Fibroblast of pulmonary artery (primary cell): ENCODE measurements at regions not wholly inside any gene's neighbourhood (a gene's known extent, or its start where the extent isn't known, plus 50 kb on each side); places are given as distances from the start of the nearest gene placed in this dataset.

Source experiments
- DNase-seq: peaks from one replicate; pipeline ENCODE4 v3.0.0-alpha.2; 2010; ENCODE audit warnings: low read depth
- H3K4me3 ChIP-seq: replicated peaks from 2 replicates; pipeline ENCODE4 v1.5.1; 2011; ENCODE audit warnings: low read depth, mild to moderate bottlenecking, control low read depth, low read length, moderate library complexity
- CTCF ChIP-seq: IDR thresholded peaks from 2 replicates; pipeline ENCODE4 v1.5.1; 2011; ENCODE audit warnings: mild to moderate bottlenecking, control low read depth, low read length, inconsistent platforms; ENCODE audit errors: missing control alignments

GRCh38 chr10:92747066-92747465, 57.3 kb downstream of the HHEX start:
- no peak overlapping the region for H3K4me3 ChIP-seq
- no peak for DNase-seq
- no peak for TF ChIP-seq CTCF

GRCh38 chr10:92747600-92747999, 57.8 kb downstream of the HHEX start:
- no peak overlapping the region for H3K4me3 ChIP-seq
- TF ChIP-seq CTCF, result no peak
- no peak for DNase-seq

GRCh38 chr10:92750791-92751533, 61.2 kb downstream of the HHEX start:
- DNase-seq, result peak; percentile 77
- no peak overlapping the region for H3K4me3 ChIP-seq
- TF ChIP-seq CTCF, result no peak

GRCh38 chr10:92751534-92751811, 61.7 kb downstream of the HHEX start:
- no peak overlapping the region for H3K4me3 ChIP-seq
- no peak for TF ChIP-seq CTCF
- DNase-seq, result no peak

GRCh38 chr10:92751827-92752226, 62.1 kb downstream of the HHEX start:
- no peak overlapping the region for H3K4me3 ChIP-seq
- no peak for TF ChIP-seq CTCF
- no peak for DNase-seq

DNA sequence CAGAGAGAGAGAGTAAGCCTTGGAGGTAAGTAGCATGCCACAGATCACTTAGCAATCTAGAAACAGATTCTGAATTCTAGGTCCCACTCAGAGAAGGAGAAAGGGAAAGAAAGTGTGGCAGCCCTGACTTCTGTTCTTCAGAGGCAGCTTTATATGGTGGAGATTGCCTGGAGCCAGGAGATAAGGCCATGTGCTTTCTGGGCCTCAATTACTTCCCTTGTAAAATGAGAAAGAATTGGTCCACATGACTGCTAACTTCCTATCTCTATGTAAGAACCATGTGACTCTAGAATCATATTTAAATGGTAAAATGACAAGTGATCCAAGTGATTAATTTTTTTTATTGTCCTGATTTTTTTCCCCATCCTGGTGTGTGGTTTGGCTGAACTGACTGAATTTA, 64.1 kb downstream of the HHEX start:
- no peak for DNase-seq
- no peak for TF ChIP-seq CTCF
- H3K4me3 ChIP-seq, result no peak overlapping the region

DNA sequence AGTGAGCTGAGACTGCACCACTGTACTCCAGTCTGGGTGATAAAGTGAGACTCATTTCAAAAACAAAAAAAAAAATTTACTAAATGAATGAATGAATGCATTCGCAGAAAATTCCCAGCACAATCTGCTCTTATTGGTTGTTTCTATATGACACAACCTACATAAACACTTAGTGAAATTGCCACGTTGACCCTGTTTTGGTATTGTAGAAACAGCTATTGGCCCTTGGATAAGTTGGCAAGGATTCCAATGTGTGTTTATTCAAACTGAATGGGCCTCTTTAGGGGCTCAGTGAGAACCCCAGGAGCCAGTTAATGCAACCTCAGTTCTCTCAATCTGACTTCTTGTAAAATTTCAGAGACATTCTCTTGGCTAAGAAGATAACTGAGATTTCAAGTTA, 66.0 kb downstream of the HHEX start:
- TF ChIP-seq CTCF, result no peak
- peak; percentile 8 for DNase-seq
- no peak overlapping the region for H3K4me3 ChIP-seq
